Tibial artery (tissue), 4 donors: ENCODE measurements at regions not wholly inside any gene's neighbourhood (a gene's known extent, or its start where the extent isn't known, plus 50 kb on each side); places are given as distances from the start of the nearest gene placed in this dataset.

Source experiments
- DNase-seq, 2 donors: peaks; one replicate each; pipeline ENCODE4 v3.0.0-alpha.2; 2019
- H3K27ac ChIP-seq, 2 donors: fragments of 200-600 bp; sonication (generic) in 1 of 2; 1 replicate in 1 of 2; 2 replicates in 1 of 2; pipeline ENCODE4 v1.5.1; 2018 to 2019; ENCODE audit warnings: mild to moderate bottlenecking in 1 of 2
- H3K27me3 ChIP-seq, 2 donors: fragments of 200-600 bp; sonication (generic) in 1 of 2; one replicate each; pipeline versions ENCODE4 v1.5.1 to v1.6.0; 2016 to 2019
- H3K36me3 ChIP-seq, 3 donors: fragments of 200-600 bp; sonication (generic) in 2 of 3; one replicate each; pipeline ENCODE4 v1.5.1; 2016 to 2019; ENCODE audit warnings: mild to moderate bottlenecking in 2 of 3
- H3K4me1 ChIP-seq, 4 donors: fragments of 200-600 bp; sonication (generic) in 2 of 4; 1 replicate in 3 of 4; 2 replicates in 1 of 4; pipeline ENCODE4 v1.5.1; 2016 to 2019
- H3K4me3 ChIP-seq, 2 donors: fragments of 200-600 bp; sonication (generic) in 1 of 2; 1 replicate in 1 of 2; 2 replicates in 1 of 2; pipeline ENCODE4 v1.5.1; 2018 to 2019; ENCODE audit warnings: mild to moderate bottlenecking in 2 of 2
- H3K9me3 ChIP-seq, 3 donors: fragments of 200-600 bp; sonication (generic) in 1 of 3; one replicate each; pipeline ENCODE4 v1.5.1; 2016 to 2019
- CTCF ChIP-seq, 2 experiments: fragments of 200-600 bp in 1 of 2; fragments of 450-650 bp in 1 of 2; IDR thresholded peaks; one replicate each; pipeline ENCODE4 v1.5.1; 2017 to 2019; ENCODE audit warnings: antibody characterized with exemption in 2 of 2, mild to moderate bottlenecking in 1 of 2, moderate library complexity in 1 of 2
- intact Hi-C: fragments of 100-400 bp; cut with DNase I; formaldehyde crosslinking; loops from one replicate; pipeline ENCODE4 v1.15.0; 2023; ENCODE audit warnings: low total_unique reads

GRCh38 chr13:74773248-74773647, 639.0 kb upstream of the KLF12 start:
- no peak for DNase-seq
- TF ChIP-seq CTCF (IDR thresholded peaks at IDR 0.05): no peak
- no peak overlapping the region for H3K27ac ChIP-seq
- intact Hi-C loops: no loop called here
- H3K36me3 ChIP-seq: no peaks in the 10 kb centered on the region
- no peaks in the 10 kb centered on the region for H3K27me3 ChIP-seq
- no peaks in the 10 kb centered on the region for H3K9me3 ChIP-seq
- no peaks in the 10 kb centered on the region for H3K4me1 ChIP-seq
- no peak overlapping the region for H3K4me3 ChIP-seq

GRCh38 chr13:74771964-74772363, 637.8 kb upstream of the KLF12 start:
- no peaks in the 10 kb centered on the region for H3K9me3 ChIP-seq
- H3K4me1 ChIP-seq: no peaks in the 10 kb centered on the region
- no peak overlapping the region for H3K27ac ChIP-seq
- no peaks in the 10 kb centered on the region for H3K36me3 ChIP-seq
- TF ChIP-seq CTCF (IDR thresholded peaks at IDR 0.05): no peak
- DNase-seq: no peak
- H3K4me3 ChIP-seq: no peak overlapping the region
- intact Hi-C loops: no loop called here
- H3K27me3 ChIP-seq: no peaks in the 10 kb centered on the region

- H3K36me3 ChIP-seq: no peaks in the 10 kb centered on the region
- no peak for DNase-seq
- H3K27me3 ChIP-seq: no peaks in the 10 kb centered on the region
- no peaks in the 10 kb centered on the region for H3K9me3 ChIP-seq
- no peak overlapping the region for H3K4me3 ChIP-seq
- no peak overlapping the region for H3K27ac ChIP-seq
- TF ChIP-seq CTCF (IDR thresholded peaks at IDR 0.05): no peak
- H3K4me1 ChIP-seq: no peaks in the 10 kb centered on the region
- intact Hi-C loops: no loop called here
Observed at GRCh38 chr13:74770361-74770760, 636.2 kb upstream of the KLF12 start.

- TF ChIP-seq CTCF (IDR thresholded peaks at IDR 0.05): no peak
- H3K9me3 ChIP-seq: no peaks in the 10 kb centered on the region
- no peaks in the 10 kb centered on the region for H3K36me3 ChIP-seq
- no peak overlapping the region for H3K4me3 ChIP-seq
- no peaks in the 10 kb centered on the region for H3K4me1 ChIP-seq
- no peaks in the 10 kb centered on the region for H3K27me3 ChIP-seq
- DNase-seq: no peak
- H3K27ac ChIP-seq: no peak overlapping the region
- intact Hi-C loops: no loop called here
Observed at GRCh38 chr13:74769333-74769732, 635.1 kb upstream of the KLF12 start.

GRCh38 chr13:74768521-74769085, 634.4 kb upstream of the KLF12 start:
- Histone ChIP-seq H3K36me3 (no peaks in the 10 kb centered on the region), H3K4me1 (no peaks in the 10 kb centered on the region), H3K27ac (no peak overlapping the region), H3K4me3 (no peak overlapping the region), H3K9me3 (no peaks in the 10 kb centered on the region), H3K27me3 (no peaks in the 10 kb centered on the region)
- DNase-seq: no peak
- intact Hi-C loops: no loop called here
- TF ChIP-seq CTCF (IDR thresholded peaks at IDR 0.05): no peak

- no peaks in the 10 kb centered on the region for H3K4me1 ChIP-seq
- H3K4me3 ChIP-seq: no peak overlapping the region
- intact Hi-C loops: no loop called here
- H3K27me3 ChIP-seq: no peaks in the 10 kb centered on the region
- no peak for DNase-seq
- no peaks in the 10 kb centered on the region for H3K36me3 ChIP-seq
- no peak overlapping the region for H3K27ac ChIP-seq
- no peaks in the 10 kb centered on the region for H3K9me3 ChIP-seq
- TF ChIP-seq CTCF (IDR thresholded peaks at IDR 0.05): no peak
Observed at GRCh38 chr13:74767050-74767449, 632.8 kb upstream of the KLF12 start.
